ENCODE measurements at regions not wholly inside any gene's neighbourhood (a gene's known extent, or its start where the extent isn't known, plus 50 kb on each side); places are given as distances from the start of the nearest gene placed in this dataset.

DNA sequence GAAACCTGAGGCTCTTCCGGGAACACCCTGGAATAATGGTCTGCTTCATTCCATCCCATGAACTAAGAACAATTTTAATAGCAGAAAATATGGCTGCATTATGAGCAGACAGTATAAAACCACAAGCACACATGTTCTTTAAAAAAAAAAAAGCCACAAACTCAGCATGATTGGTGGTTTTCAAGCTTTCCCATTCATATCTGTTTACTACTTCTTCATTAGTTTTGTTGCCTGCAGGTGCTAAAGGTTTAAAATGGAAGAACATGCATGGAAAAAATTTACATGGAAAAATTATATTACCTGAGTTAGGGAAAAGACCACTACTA is 137.9 kb upstream of the HES1 start:
- TF ChIP-seq, protein P1, sequence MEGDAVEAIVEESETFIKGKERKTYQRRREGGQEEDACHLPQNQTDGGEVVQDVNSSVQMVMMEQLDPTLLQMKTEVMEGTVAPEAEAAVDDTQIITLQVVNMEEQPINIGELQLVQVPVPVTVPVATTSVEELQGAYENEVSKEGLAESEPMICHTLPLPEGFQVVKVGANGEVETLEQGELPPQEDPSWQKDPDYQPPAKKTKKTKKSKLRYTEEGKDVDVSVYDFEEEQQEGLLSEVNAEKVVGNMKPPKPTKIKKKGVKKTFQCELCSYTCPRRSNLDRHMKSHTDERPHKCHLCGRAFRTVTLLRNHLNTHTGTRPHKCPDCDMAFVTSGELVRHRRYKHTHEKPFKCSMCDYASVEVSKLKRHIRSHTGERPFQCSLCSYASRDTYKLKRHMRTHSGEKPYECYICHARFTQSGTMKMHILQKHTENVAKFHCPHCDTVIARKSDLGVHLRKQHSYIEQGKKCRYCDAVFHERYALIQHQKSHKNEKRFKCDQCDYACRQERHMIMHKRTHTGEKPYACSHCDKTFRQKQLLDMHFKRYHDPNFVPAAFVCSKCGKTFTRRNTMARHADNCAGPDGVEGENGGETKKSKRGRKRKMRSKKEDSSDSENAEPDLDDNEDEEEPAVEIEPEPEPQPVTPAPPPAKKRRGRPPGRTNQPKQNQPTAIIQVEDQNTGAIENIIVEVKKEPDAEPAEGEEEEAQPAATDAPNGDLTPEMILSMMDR (IDR thresholded peaks at IDR 0.05 in 2 of 3, conservative IDR thresholded peaks at IDR 0.05 in 1 of 3; ENCODE audit: borderline replicate concordance in 1 of 3, insufficient read depth in 1 of 3, low read depth in 2 of 3, low read length in 2 of 3), result no peak
- TF ChIP-seq, protein P2, sequence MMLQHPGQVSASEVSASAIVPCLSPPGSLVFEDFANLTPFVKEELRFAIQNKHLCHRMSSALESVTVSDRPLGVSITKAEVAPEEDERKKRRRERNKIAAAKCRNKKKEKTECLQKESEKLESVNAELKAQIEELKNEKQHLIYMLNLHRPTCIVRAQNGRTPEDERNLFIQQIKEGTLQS (IDR thresholded peaks at IDR 0.05), result no peak
- no peak for TF ChIP-seq YY1 (IDR thresholded peaks at IDR 0.05; ENCODE audit: extremely low read depth, insufficient replicate concordance, low read depth, low read length)
- TF ChIP-seq POLR2A (IDR thresholded peaks at IDR 0.05; ENCODE audit: borderline replicate concordance, extremely low read depth, insufficient read depth, insufficient read length), result no peak
- no peak for TF ChIP-seq CEBPB (IDR thresholded peaks at IDR 0.05; ENCODE audit: low read depth)
